Stimulated activated CD4-positive, alpha-beta T cell treated with anti-CD3 and anti-CD28 coated beads, Interleukin-4, amount 100 ng/mL, for 1 hour (primary cell): ENCODE measurements at regions not wholly inside any gene's neighbourhood (a gene's known extent, or its start where the extent isn't known, plus 50 kb on each side); places are given as distances from the start of the nearest gene placed in this dataset.

Experiments used
- DNase-seq: peaks from one replicate; pipeline ENCODE4 v3.0.0-alpha.2; 2020

DNA sequence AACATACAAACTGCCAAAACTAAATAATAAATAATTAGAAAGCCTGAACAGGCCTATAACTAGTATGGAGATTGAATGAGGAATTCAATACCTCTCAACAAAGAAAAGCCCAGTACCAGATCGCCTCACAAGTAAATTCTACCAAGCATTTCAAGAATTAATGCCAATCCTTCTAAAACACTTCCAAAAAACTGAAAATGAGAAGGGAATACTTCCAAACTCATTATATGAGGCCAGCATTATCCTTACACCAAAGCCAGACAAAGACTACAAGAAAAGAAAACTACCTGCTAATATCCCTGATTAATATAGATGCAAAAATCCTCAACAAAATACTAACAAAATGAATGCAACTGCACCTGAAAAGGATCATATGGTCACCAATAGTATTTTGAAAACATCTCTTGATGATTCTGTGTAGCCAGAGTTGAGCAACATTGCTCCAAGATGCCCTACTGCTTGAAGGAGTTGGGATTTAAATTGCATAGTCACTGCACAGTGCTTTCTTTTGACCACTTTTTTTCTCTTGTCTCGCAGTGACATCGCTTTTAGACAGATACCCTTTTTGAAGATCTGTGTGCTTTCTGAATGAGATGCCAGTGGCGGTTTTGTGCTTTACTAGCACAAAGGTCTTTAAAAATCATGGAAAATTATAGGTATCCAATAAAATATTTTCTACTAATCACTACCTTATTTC lies 487.2 kb upstream of the RASGRP1 start:
- no peak for DNase-seq

DNA sequence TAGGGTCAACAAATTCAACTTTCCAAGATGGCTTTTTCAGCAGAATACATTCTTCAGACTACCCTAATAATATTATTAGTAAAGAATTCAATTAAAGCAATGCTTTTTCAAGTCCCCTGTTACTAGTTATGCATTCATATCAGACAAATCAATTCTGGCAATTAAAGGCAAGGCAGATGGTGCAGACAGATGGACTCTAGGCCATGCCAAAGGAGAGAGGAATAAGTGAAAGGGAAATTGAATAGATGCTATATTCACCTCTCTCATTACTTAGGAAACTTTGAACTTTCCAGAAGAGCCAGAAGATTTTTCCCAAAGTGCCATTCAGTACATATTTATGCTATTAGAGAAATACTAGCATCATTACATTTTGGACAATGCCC lies 487.7 kb upstream of the RASGRP1 start:
- DNase-seq = no peak

DNA sequence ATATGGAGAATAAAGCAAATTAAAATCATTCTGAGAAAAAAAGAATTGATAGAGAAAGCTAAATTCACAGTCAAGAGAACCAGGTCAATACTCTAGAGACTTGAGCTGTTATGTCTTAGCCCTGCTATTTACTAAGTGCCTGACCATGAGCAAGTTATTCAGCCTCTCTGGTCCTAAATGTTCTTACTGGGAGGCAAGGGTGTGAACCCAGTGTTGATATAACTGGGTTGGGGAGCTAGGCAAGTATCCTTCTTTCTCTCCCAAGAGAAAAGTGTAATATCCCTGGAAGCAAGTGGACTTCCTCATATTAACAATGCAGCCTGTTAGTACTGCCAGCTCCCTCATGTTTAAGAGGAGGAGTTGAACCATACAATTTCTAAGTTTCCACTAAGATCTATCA lies 488.9 kb upstream of the RASGRP1 start:
- no peak for DNase-seq

DNA sequence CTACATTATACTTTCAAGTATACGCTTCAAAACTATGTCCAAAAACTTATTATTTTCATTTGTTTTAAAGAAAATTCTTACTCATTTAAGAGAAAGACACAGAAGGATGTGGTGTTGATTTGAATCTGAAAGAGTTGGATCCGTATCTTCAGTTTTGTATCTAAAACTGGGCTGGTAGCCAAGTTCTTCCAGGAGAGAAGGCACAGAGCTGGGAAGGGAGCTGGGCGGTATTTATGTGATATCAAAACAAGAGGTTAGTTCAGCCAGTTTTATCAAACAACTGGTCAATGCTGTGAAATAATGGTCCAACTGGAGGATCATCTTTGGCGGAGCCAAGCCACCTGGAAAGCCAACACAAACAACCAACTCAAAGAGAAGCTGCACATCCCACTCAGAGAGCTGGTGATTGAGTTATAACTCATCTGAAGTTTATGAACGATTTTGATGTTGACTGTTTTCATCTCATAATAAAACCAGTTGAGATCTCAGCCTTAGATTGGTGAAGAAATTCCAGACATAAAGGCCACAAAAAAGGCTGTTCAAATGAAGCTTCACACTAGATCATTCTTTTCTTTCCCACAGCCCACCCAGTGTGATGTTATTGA lies 489.6 kb upstream of the RASGRP1 start:
- no peak for DNase-seq

DNA sequence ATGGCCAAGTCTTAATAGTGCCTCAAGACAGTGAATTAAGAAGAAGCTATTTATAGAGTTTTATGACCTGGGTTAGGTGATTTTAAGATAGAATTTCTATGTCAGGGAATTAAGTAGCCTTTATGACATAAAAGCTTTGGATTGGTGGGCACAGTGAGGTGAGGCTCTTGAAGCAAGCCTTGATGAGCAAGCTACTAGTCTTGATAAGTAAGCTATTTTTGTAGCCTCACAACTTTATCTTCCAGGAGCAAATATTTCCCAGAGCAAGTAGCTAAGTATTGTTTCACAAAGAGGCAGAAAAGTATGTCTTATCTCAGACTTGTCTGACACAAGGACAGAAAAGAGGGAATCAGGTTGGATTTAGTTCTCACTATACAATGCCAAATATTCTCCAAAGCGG lies 491.7 kb upstream of the RASGRP1 start:
- no peak for DNase-seq

DNA sequence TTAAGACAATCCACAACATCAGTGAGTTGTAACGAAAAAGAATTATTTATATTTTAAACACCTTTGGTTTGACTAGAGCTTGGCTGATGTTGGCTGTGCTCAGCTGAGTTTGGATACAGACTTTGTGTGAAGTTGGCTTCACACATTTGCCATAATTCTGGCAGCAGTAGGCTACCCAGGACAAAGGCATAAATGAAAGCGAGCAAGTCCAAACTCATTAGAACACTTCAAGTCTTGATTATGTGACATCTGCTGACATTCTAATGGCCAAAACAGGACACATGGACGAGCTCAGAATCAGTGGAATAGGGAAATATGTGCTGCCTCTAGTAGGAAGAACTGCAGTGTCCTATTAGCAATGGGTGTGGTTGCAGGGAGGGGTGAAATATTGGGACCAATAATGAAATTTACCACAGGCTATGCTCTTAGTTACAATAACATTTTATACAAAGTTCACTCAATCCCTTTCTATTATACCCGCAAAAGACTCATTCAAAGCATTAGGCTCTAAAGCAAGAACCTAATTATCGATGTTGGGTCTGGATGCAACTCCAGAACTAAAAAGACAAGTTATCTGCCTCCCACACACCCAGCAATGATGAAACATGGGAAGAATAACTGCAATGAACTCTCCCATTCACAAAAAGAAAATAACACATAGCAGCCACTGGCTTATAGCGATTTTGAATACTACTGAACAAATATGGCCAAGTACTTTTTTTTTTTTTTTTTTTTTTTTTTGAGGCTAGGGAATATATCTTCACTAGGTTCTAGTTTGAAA lies 493.9 kb upstream of the RASGRP1 start:
- DNase-seq = no peak

DNA sequence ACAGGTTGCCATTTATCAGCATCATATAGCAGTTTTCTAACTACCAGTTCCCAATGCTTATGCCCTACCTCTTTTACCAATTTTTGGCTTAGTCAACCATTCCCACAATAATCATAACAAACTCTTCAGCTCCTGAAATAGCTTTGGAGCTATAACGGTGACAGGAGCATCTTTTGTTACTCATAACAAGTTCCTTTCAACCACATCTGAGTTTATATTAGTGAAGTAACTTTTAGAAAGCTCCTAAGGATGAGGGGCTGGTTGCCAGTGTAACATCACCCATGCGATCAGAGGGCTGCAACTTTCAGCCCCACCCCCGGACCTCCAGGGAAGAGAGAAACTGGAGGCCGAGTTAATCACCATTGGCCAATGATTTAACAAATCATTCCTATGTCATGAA lies 495.3 kb upstream of the RASGRP1 start:
- no peak for DNase-seq

DNA sequence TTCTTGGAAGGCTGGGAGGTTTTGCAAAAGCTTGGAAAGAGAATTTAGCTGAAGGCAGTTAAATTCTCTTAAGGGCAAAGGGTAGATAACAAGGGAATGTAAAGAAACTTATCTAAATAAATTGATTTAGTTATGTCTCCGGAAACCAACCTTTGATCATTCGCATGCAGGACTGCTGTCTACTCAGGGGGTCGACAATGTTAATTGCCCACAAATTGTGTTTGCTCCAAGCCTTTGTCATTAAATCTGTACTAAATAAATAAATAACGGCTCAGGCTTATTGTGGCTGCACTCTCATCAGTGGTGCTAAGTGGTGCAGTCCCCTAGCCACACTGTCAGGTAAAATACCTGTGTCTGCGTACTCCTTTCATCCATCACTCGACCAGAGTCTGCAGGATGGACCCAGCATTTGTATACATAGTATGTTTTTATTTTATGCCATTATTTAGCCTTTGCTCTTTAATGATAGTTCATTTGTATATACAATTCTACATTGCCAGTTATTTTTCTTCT lies 497.4 kb upstream of the RASGRP1 start:
- DNase-seq = no peak

DNA sequence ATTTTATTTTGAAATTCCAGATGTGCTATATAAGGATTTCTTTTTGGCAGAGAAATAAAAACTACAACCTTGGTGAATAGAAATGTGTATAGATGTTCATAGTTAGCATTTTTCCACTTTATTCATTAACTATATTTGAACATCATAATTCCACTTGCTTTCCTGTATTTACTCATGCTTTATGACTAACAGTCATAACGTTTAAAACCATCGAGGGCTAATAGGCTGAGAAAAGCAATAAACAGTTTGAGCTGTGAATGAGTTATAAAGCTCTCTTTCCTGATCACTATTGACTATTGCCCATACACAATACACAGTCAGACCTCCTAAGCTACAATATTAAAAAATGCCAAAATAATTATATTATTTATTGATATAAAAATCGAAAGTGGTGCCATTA lies 502.1 kb upstream of the RASGRP1 start:
- DNase-seq = no peak

DNA sequence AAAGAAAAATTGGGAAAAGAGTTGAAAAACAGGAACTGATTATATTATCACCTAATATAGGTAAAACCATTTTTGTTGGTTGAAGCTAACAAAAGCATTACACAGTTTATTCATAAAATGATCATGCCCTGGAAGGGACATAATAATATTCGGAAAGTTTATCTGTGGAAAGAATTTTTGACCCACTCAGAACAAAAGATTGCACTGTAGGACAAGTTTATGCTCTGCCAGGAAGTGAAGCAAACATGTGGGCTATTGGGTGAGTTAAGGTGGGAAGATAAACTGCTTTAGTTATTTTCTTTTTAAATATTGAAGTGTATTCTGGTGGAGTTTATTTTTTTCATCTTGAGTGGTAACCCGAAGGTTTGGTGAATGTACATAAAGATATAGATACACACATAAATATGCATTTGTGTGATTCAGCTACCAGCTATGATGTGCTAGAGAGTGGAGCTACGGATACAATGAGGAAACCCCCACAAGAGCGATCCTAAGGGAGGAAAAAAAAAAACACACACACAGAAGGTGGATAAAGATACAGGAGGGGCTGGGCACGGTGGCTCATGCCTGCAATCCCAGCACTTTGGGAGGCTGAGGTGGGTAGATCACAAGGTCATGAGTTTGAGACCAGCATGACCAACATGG lies 506.4 kb upstream of the THBS1 start:
- no peak for DNase-seq

DNA sequence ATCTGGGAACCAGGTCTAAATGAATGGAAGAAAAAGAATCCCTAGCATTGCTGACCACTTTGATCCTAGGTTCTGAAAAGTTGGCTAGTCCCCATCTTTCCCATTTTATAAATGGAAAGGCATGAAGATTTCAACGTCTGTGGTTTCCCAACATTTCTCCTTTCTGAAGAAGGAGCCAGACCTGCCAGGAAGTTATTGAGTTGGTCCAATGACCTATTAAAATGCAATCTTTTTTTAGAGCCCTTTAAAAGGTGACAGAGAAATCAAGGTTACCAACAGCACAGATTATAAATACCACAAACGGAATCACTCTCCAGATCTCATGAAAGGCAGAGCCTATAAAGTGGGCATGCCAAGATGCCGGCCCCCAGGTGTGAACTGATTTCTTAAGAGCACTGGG lies 505.6 kb upstream of the THBS1 start:
- DNase-seq = no peak

DNA sequence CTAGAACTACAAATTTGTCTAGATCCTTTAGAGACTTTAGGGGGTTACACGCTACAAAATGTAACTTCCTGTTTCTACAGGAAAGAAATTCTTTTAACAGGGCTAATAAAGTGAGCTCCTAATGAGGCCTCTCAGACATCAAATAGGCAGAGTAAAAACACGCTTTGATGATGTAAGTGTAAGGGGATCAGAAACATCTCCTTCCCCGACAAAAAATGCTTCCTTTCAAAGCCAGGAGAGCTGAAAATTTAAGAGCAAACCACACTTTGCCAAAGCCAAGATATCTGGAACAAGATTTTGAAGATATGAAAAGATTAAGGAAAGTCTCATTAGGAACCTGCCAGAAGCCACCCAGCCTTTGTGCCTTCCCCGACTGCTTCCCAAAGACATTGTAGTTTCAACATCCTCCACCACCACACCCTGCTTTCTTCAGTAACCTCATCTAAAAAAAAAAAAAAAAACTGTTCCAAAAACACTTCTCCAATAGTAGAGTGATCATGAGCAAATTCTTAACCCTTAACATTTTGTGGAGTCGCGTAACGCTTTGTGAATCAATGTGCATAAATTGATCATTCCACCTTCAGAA lies 505.0 kb upstream of the THBS1 start:
- no peak for DNase-seq

DNA sequence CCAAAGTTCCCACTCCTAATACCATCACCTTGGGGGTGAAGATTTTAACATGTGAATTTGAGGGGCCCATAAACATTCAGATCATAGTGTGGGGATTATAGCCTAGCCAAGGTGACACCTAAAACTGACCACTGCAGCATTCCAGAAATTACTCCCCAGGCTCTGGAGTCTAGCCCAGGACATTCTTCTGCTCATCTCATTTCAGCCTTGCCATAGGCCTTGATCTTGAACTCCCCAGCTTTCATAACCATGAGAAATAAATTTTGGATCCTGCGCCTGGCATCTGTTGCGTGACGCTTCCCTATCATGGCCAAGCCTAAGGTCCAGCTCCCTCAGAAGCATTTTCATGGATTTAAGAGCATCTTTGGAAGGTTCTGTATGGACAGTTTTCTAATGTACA lies 502.9 kb upstream of the THBS1 start:
- DNase-seq = no peak

DNA sequence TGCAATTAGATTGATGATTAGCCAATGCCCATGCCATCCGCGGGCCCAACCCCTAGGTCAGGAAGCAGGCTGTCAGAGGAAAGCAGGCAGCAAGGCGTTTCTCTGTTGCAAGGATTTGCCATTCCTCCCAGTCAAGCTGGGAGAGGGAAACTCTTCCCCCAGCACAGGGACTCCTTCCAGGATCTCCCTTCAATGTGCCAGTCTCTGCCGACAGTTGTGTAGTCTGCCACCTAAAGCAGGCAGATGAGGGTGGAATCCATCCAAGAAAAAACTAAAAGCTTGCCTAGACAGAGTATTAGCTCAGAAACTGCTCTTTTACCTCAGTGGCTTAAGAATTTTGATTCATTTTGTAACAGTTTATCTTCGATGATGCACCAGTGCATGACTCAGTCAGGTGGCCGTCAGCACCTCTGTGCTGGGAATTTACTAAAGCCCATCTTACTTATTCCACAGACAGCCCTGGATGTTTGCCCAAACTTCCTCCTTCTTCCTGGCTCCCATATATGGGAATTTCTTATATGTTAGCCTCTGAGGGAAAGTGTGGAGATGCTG lies 501.5 kb upstream of the THBS1 start:
- DNase-seq = no peak

DNA sequence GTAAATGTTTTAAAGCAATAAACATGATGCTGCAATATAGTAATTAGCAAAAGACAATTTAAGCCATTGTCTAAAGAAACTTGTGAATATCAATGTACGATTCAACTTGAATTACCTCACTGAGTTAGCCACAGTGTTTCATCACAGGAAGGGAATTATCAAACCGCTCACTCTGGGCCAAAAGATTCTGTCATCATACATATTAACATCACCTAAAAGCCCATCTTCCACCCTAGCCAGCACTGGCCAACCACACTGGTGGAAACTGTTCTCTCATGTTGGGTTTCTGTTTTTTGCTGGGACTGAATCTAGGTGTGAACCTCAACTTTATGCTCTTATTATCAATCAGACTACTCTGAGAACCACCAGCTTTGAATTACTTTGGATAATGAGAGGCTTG lies 497.7 kb upstream of the THBS1 start:
- no peak for DNase-seq

DNA sequence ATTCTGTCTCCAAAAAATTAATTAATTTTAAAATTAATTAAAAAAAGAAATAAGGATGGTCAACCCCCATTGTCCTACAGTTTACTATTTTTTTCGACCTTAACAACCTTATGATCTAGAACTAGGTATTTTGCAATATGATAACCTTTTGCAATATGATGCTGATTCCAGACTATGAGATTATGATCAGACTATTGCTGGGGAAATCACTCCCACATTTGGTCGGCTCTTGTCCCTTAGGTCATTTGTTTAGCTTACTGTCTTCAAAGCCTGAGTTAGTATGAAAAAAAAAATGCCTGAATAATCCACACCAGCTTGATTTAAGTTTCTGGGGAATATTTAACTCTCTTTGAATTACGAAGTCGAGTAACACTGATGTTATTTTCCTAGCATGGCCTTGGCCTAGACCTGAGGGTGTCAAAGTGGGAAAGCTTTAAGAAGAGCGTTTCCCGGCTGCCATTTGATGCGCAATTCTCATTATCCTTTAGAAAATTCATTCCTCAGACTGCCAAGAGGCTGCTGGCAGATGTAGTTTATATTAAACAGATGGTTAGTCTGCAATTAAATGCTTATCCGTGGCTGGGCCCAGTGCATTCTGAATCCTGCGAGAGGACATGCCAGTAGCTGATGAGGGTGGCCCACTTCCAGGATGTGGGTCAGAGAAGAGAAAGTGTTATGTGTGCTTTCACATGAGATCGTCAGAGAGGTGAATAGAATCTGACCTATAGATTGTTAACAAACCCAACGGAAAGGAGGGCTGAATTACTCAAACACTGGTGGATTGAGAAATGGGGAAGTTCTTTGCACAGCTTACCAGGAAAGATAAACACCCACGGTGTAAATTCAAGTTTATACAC lies 496.0 kb upstream of the THBS1 start:
- DNase-seq = no peak

DNA sequence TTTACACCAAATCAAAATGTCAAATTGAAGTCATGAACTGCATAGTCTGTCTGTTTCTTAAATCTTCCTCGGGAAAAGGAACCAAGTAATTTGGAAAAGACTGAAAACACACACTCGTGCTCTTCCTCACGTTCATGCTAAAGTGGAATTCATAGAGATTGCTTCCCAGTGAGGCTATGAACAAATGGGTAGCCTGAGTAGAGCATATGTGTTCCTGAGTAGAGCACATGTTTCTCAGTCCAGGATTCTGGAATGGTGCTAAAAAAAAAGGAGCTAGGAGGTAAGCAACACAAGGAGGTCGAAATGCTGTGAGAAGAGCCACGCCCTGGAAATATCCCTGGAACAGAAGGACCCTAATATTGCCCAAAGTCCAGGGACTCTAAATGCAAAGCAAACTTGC lies 494.2 kb upstream of the THBS1 start:
- no peak for DNase-seq

DNA sequence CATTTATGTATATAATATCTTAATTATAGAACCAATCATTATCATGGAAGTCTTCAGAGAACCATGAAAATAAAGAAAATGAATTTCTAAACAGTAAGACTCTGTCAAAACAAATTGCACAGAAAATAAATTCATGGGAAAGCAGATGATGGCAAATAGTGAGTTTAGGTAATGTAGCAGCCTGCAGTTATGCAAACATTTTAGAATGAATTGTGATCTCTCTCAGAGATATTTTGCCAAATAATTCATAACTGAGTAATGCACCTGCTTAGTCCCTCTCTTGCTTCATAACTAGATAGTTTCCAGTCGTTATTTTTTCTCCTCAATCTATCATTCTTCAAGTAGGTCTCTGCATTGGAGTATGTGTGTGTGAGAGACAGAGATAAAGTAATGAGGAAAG lies 492.7 kb upstream of the THBS1 start:
- DNase-seq = no peak

DNA sequence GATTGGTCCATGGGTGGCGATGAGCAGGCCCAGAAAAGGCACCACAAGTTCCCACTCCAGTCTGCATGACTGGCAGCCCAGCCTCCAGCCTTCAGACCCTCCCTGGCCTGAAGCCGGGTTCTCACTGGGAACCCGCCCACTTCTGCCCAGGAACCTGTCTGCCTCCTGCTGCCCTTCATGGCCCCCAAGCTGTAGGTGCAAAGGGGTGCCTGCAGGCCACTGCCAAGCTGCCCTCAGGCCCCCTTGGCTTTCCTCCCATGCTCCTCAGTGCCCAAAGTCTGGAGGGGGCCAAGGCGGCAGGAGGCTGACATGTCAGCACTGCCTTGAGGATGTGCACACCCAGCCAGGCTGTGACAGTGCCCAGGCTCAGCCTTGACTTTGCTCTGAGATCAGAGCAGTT lies 488.5 kb upstream of the THBS1 start:
- no peak for DNase-seq

DNA sequence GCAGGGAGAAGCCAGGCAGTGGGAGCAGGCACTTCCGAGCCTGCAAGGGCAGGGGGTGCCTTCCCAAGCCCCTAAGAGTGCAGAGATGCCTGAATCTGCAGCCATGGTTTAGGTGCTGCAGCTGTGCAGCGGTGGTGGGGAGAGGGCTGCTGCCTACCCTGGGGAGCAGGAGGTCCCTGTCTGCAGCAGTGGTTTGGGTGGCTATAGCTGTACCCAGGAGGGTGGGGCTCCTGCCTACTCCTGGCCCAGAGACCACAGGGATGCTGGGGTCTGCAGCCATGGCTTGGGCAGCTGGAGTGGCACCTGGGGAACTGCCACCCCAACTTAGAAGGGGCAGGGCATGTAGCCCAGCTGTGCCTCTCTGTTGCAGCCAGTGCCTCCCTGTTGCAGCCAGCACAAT lies 488.1 kb upstream of the THBS1 start:
- DNase-seq = no peak

DNA sequence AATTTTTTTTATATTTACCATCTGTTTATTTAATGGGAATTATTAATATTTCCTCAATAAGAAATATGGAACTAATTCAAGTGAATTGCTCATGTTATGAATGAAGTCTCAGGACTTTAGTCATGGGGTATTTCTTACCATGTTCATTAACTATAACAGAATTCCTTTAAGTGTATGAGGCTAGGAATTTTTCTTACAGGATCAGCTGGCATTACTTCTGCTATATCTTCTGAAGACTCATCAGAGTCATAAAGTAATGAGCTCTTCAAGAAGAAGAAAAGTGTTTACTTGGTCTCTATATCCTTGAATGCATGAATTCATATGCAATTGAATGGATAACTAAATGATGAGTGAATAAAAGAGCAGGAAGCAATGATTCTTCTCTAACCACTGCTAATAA lies 486.8 kb upstream of the THBS1 start:
- DNase-seq = no peak
